IMR-90 (cell line): ENCODE measurements at regions not wholly inside any gene's neighbourhood (a gene's known extent, or its start where the extent isn't known, plus 50 kb on each side); places are given as distances from the start of the nearest gene placed in this dataset.

Source experiments
- ATAC-seq: fragments of 200-7000 bp; cut with Tn5 transposase; 2 replicates; pipeline ENCODE4 v1.9.1; 2020; ENCODE audit warnings: low read depth, mild to moderate bottlenecking, moderate library complexity
- BruUV-seq: library from RNA; stranded (reverse); fragments of 400-500 nt; replicated peaks from 2 replicates; lab custom pipeline; 2021; lab: Mats Ljungman, UMichigan
- CTCF ChIA-PET: fragments of 300-600 bp; formaldehyde crosslinking; extraction: SDS; loops from one replicate; lab custom pipeline; 2021; ENCODE audit warnings: antibody characterized with exemption; lab: Yijun Ruan, JAX
- POLR2A ChIA-PET: fragments of 300-600 bp; sonication (Branson Sonifier 250); formaldehyde crosslinking; loops from one replicate; lab custom pipeline; 2022; ENCODE audit warnings: antibody characterized with exemption; ENCODE audit not compliant: unreplicated experiment; lab: Charles Lee
- DNase-seq: peaks from one replicate; pipeline ENCODE4 v3.0.0; 2013
- H2AFZ ChIP-seq: replicated peaks from 2 replicates; pipeline ENCODE3; 2013; ENCODE audit warnings: low read length, mild to moderate bottlenecking; ENCODE audit not compliant: poor library complexity
- H2AK5ac ChIP-seq: 2 replicates; pipeline ENCODE4 v1.6.1; 2013; ENCODE audit warnings: low read depth, low read length, inconsistent platforms
- H2AK9ac ChIP-seq: replicated peaks from 2 replicates; pipeline ENCODE3; 2013; ENCODE audit warnings: mild to moderate bottlenecking, low read depth, low read length, moderate library complexity; ENCODE audit not compliant: poor library complexity
- H2BK120ac ChIP-seq: 2 replicates; pipeline ENCODE4 v1.6.1; 2013; ENCODE audit warnings: low read depth, low read length, inconsistent platforms
- H2BK15ac ChIP-seq: 3 replicates; pipeline ENCODE4 v1.6.1; 2013; ENCODE audit warnings: low read depth, low read length, inconsistent platforms
- H2BK20ac ChIP-seq: 2 replicates; pipeline ENCODE4 v1.6.1; 2013; ENCODE audit warnings: low read depth, mild to moderate bottlenecking, inconsistent platforms, low read length, moderate library complexity
- H2BK5ac ChIP-seq: 2 replicates; pipeline ENCODE4 v1.6.1; 2013; ENCODE audit warnings: mild to moderate bottlenecking, low read depth, low read length, inconsistent platforms; ENCODE audit not compliant: poor library complexity, severe bottlenecking
- H3K14ac ChIP-seq: replicated peaks from 2 replicates; pipeline ENCODE4 v1.6.1; 2013; ENCODE audit warnings: low read depth, low read length, inconsistent platforms
- H3K18ac ChIP-seq: 2 replicates; pipeline ENCODE4 v1.6.1; 2013; ENCODE audit warnings: low read depth, low read length, control low read depth
- H3K23ac ChIP-seq: 2 replicates; pipeline ENCODE4 v1.6.1; 2013; ENCODE audit warnings: low read depth, low read length, inconsistent platforms
- H3K27ac ChIP-seq: 2 replicates; pipeline ENCODE4 v1.5.1; 2013; ENCODE audit warnings: mild to moderate bottlenecking, control low read depth, low read length; ENCODE audit not compliant: insufficient read depth
- H3K27me3 ChIP-seq: 2 replicates; pipeline ENCODE4 v1.6.1; 2013; ENCODE audit warnings: low read length; ENCODE audit not compliant: control insufficient read depth, insufficient read depth
- H3K36me3 ChIP-seq: 2 replicates; pipeline ENCODE4 v1.6.1; 2013; ENCODE audit warnings: low read length, mixed read lengths; ENCODE audit not compliant: control insufficient read depth, insufficient read depth
- H3K4ac ChIP-seq: 2 replicates; pipeline ENCODE4 v1.6.1; 2013; ENCODE audit warnings: low read depth, low read length, inconsistent platforms
- H3K4me1 ChIP-seq: 2 replicates; pipeline ENCODE4 v1.6.1; 2013; ENCODE audit warnings: low read length, mixed read lengths; ENCODE audit not compliant: control insufficient read depth, insufficient read depth
- H3K4me2 ChIP-seq: 2 replicates; pipeline ENCODE4 v1.6.1; 2013; ENCODE audit warnings: low read depth, mild to moderate bottlenecking, control low read depth, low read length, moderate library complexity
- H3K4me3 ChIP-seq: 2 replicates; pipeline ENCODE4 v1.5.1; 2013; ENCODE audit warnings: low read depth, mild to moderate bottlenecking, control low read depth, low read length, moderate library complexity; ENCODE audit not compliant: insufficient read depth
- H3K56ac ChIP-seq: 2 replicates; pipeline ENCODE4 v1.6.1; 2013; ENCODE audit warnings: low read length, inconsistent platforms; ENCODE audit not compliant: insufficient read depth; ENCODE audit errors: extremely low read depth
- H3K79me1 ChIP-seq, 2 experiments: 2 replicates each; pipeline ENCODE4 v1.6.1; 2013; ENCODE audit warnings: low read length in 2 of 2, inconsistent platforms in 1 of 2, low read depth in 1 of 2
- H3K9ac ChIP-seq: 2 replicates; pipeline ENCODE4 v1.6.1; 2013; ENCODE audit warnings: low read depth, low read length, control low read depth
- H3K9me1 ChIP-seq: 2 replicates; pipeline ENCODE4 v1.6.1; 2013; ENCODE audit warnings: low read length, inconsistent platforms; ENCODE audit not compliant: insufficient read depth
- H3K9me3 ChIP-seq: 2 replicates; pipeline ENCODE4 v1.6.1; 2013; ENCODE audit warnings: low read length; ENCODE audit not compliant: control insufficient read depth, insufficient read depth
- H4K20me1 ChIP-seq: 2 replicates; pipeline ENCODE4 v1.6.1; 2013; ENCODE audit warnings: low read length, inconsistent platforms; ENCODE audit not compliant: insufficient read depth
- H4K5ac ChIP-seq: 2 replicates; pipeline ENCODE4 v1.6.1; 2013; ENCODE audit warnings: mild to moderate bottlenecking, low read depth, low read length, control low read depth
- H4K8ac ChIP-seq, 2 experiments: 2 replicates each; pipeline ENCODE4 v1.6.1; 2013; ENCODE audit warnings: low read depth in 2 of 2, low read length in 2 of 2, control low read depth in 1 of 2, inconsistent platforms in 1 of 2
- H4K91ac ChIP-seq: 2 replicates; pipeline ENCODE4 v1.6.1; 2013; ENCODE audit warnings: low read depth, low read length, inconsistent platforms; ENCODE audit not compliant: insufficient read depth
- CHD1 ChIP-seq: IDR thresholded peaks from 2 replicates; pipeline ENCODE4 v1.6.1; 2012; ENCODE audit warnings: low read depth, low read length, improper control_type of control experiment
- MAFK ChIP-seq: IDR thresholded peaks from 2 replicates; pipeline ENCODE4 v1.6.1; 2012; ENCODE audit warnings: low read depth, low read length, improper control_type of control experiment
- POLR2A ChIP-seq: IDR thresholded peaks from 2 replicates; pipeline ENCODE4 v1.6.1; 2012; ENCODE audit warnings: mild to moderate bottlenecking, low read depth, low read length
- SMC3 ChIP-seq: fragments of 150-350 bp; IDR thresholded peaks from 2 replicates; pipeline ENCODE4 v1.6.1; 2016; ENCODE audit warnings: low read depth, mild to moderate bottlenecking, antibody characterized with exemption, low read length, moderate library complexity
- WGBS, 2 experiments: methylation state at CpG; one replicate each; pipeline versions ENCODE4 v1.1.5 to v1.1.7; 2013; ENCODE audit warnings: missing lambda C conversion rate in 2 of 2; ENCODE audit not compliant: insufficient read length in 1 of 2; ENCODE audit errors: extremely low coverage in 2 of 2; 5-methylcytosine and 5-hydroxymethylcytosine counted together
- dilution Hi-C: fragments of 300-500 bp; cut with HindIII; formaldehyde crosslinking; loops from one replicate; pipeline ENCODE4 v1.14.3; 2018; ENCODE audit warnings: low sequenced_read_pairs; ENCODE audit not compliant: unreplicated experiment
- in situ Hi-C: fragments of 300-500 bp; cut with MboI; formaldehyde crosslinking; loops from 3 replicates; pipeline ENCODE4 v1.14.3; 2019; ENCODE audit warnings: low sequenced_read_pairs, inconsistent platforms, mixed read lengths
- intact Hi-C: fragments of 100-400 bp; cut with micrococcal nuclease; formaldehyde crosslinking; loops from 2 replicates; pipeline ENCODE4 v1.10.0; 2022
- TF ChIP-seq, protein P1 (sequence below): fragments of 150-350 bp; IDR thresholded peaks from 2 replicates; pipeline ENCODE4 v1.6.1; 2016; ENCODE audit warnings: low read depth, mild to moderate bottlenecking, low read length, moderate library complexity, borderline replicate concordance

DNA sequence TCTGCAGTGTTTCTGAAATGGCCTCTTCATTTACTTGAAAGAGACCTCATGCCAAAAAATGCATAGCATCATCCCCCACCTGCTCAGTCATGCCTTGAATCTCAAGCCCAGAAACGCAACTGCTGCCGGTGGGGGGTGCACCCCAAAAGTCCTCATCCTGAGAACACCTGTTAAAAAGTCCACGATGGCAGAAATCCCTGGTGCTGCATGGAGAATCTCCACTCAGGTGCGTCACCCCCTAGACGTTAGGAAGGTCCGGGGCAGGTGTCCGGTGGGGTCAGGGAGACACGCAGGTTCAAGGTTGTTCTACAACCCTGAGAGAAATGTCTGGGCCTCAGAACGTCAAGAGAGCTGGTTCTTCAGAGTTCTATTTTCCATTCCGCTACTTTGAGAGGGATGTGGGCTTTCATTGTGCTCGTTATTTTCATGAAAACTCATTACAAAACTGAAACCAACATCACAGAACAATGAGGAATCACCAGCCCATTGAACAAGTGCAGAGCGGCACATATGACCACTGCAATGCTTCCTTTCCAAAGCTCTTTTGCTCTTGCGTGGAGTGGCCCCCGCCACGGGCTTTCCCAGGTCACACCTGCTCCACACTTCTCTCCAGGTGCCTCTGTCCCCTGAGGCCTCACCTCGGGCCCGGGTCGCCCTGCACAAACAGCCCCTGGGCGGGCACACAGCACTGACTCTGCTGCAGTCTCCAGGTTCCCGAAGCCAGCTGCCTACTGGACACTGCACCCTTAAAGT lies 201.9 kb downstream of the TOMM20 start:
- TF ChIP-seq POLR2A, result no peak
- TF ChIP-seq, protein P1, sequence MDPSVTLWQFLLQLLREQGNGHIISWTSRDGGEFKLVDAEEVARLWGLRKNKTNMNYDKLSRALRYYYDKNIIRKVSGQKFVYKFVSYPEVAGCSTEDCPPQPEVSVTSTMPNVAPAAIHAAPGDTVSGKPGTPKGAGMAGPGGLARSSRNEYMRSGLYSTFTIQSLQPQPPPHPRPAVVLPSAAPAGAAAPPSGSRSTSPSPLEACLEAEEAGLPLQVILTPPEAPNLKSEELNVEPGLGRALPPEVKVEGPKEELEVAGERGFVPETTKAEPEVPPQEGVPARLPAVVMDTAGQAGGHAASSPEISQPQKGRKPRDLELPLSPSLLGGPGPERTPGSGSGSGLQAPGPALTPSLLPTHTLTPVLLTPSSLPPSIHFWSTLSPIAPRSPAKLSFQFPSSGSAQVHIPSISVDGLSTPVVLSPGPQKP, result no peak
- TF ChIP-seq SMC3, result no peak
- no peak for TF ChIP-seq MAFK
- TF ChIP-seq CHD1, result no peak
- Histone ChIP-seq H4K91ac (peak overlapping the region; percentile 57), H2AFZ (peak overlapping the region; percentile 28), H2BK120ac (peak overlapping the region; percentile 77), H3K14ac (peak overlapping the region; percentile 57), H3K27ac (peak overlapping the region; percentile 56), H3K36me3 (no peaks in the 10 kb centered on the region), H3K9ac (peak overlapping the region; percentile 26), H2AK9ac (peak overlapping the region; percentile 65), H3K27me3 (no peaks in the 10 kb centered on the region), H2BK20ac (peak overlapping the region; percentile 69), H3K4me1 (peaks cover 10% of the 10 kb centered on the region), H3K9me1 (peaks cover 12% of the 10 kb centered on the region; the same call in 1 of the 2 replicates), H4K5ac (peak overlapping the region; percentile 62), H3K4ac (peak overlapping the region; percentile 74), H2AK5ac (peak overlapping the region; percentile 33), H2BK15ac (peak overlapping the region; percentile 83; the same call in 2 of the 3 replicates), H4K8ac (peak overlapping the region; percentile 2 to 52; a peak in 2 of 4 replicates), H3K23ac (no peak overlapping the region), H3K4me3 (no peak overlapping the region), H3K56ac (peak overlapping the region; percentile 46; the same call in 1 of the 2 replicates), H3K79me1 (no peaks in the 10 kb centered on the region), H3K4me2 (peak overlapping the region; percentile 36; the same call in 1 of the 2 replicates), H3K9me3 (no peaks in the 10 kb centered on the region), H3K18ac (peak overlapping the region; percentile 27), H4K20me1 (no peaks in the 10 kb centered on the region), H2BK5ac (peak overlapping the region; percentile 71)
- WGBS, 2 experiments, result 88% methylated on average over 8 of the region's 20 CpGs; no CpG with 5 or more reads in 1 of the 2 experiments
- ATAC-seq (no peak), DNase-seq (no peak)
- intact Hi-C loops (loop anchor here (1.0 to 5.0 kb wide), 2 partner anchors 36 to 314 kb away; partner anchors contain the start of gene IRF2BP2), dilution Hi-C loops (no loop called here), in situ Hi-C loops (no loop called here)
- no TSS peak for BruUV-seq
- ChIA-PET POLR2A (interaction anchor here (1.6 kb wide), 1 partner anchor 203 kb away, joined by 5 read pairs; no protein-coding TSS in a partner anchor), CTCF (interaction anchor here (0.6 kb wide), 1 partner anchor 394 kb away, joined by 4 read pairs; no protein-coding TSS in a partner anchor)
